GM23248 (cell line): ENCODE measurements at regions not wholly inside any gene's neighbourhood (a gene's known extent, or its start where the extent isn't known, plus 50 kb on each side); places are given as distances from the start of the nearest gene placed in this dataset.
"Not testable (repeated sequence)": the region's sequence is repeated elsewhere in the genome, so short reads cannot be mapped to it uniquely, and the experiment has no call there.

Experiments
- EZH2 ChIP-seq: fragments of 200-600 bp; sonication (generic); IDR thresholded peaks from 2 replicates; pipeline ENCODE4 v1.6.1; 2018; ENCODE audit warnings: antibody characterized with exemption, mild to moderate bottlenecking; ENCODE audit not compliant: insufficient read depth, poor library complexity, severe bottlenecking
- EZH2phosphoT487 ChIP-seq: fragments of 200-600 bp; sonication (generic); IDR thresholded peaks from 2 replicates; pipeline ENCODE4 v1.6.1; 2018; ENCODE audit warnings: antibody characterized with exemption, moderate library complexity, mild to moderate bottlenecking, low read depth; ENCODE audit not compliant: insufficient read depth

DNA sequence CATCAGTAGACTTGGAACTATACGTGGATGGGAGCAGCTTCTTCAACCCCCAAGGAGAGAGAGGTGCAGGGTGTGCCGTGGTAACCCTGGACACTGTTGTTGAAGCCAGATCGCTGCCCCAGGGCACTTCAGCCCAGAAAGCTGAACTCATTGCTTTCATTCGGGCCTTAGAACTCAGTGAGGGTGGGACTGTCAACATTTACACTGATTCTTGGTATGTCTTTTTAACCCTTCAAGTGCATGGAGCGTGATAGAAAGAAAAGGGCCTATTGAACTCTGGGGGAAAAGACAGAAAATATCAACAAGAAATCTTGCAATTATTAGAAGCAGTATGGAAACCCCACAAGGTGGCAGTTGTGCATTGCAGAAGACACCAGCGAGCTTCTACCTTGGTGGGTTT lies 74.0 kb downstream of the DAPL1 start:
- not testable (repeated sequence) for TF ChIP-seq EZH2, EZH2phosphoT487
